GM23248 (cell line): ENCODE measurements at regions not wholly inside any gene's neighbourhood (a gene's known extent, or its start where the extent isn't known, plus 50 kb on each side); places are given as distances from the start of the nearest gene placed in this dataset.

Source experiments
- DNase-seq: peaks from one replicate; pipeline ENCODE4 v3.0.0-alpha.2; 2015
- H2AFZ ChIP-seq: fragments of 200-600 bp; sonication (generic); 2 replicates; pipeline ENCODE4 v1.6.1; 2016; ENCODE audit warnings: antibody characterized with exemption
- H3F3A ChIP-seq: fragments of 200-600 bp; sonication (generic); 2 replicates; pipeline ENCODE4 v1.6.1; 2016; ENCODE audit warnings: mild to moderate bottlenecking, antibody characterized with exemption, mixed run types; ENCODE audit not compliant: insufficient read depth
- H3K27ac ChIP-seq: fragments of 200-600 bp; sonication (generic); 2 replicates; pipeline ENCODE4 v1.5.1; 2016; ENCODE audit warnings: mild to moderate bottlenecking
- H3K27me3 ChIP-seq: fragments of 200-600 bp; sonication (generic); replicated peaks from 2 replicates; pipeline ENCODE4 v1.6.1; 2016; ENCODE audit warnings: mild to moderate bottlenecking; ENCODE audit not compliant: insufficient read depth
- H3K36me3 ChIP-seq: fragments of 200-600 bp; sonication (generic); 2 replicates; pipeline ENCODE4 v1.6.1; 2016; ENCODE audit warnings: low read depth, mild to moderate bottlenecking
- H3K4me1 ChIP-seq: fragments of 200-600 bp; sonication (generic); 2 replicates; pipeline ENCODE4 v1.6.1; 2016; ENCODE audit warnings: mild to moderate bottlenecking; ENCODE audit not compliant: insufficient read depth
- H3K4me2 ChIP-seq: fragments of 200-600 bp; sonication (generic); one replicate; pipeline ENCODE4 v1.6.1; 2016; ENCODE audit warnings: mild to moderate bottlenecking; ENCODE audit not compliant: unreplicated experiment
- H3K4me3 ChIP-seq: fragments of 200-600 bp; sonication (generic); 2 replicates; pipeline ENCODE4 v1.5.1; 2016; ENCODE audit warnings: mild to moderate bottlenecking
- H3K79me2 ChIP-seq: fragments of 200-600 bp; sonication (generic); 2 replicates; pipeline ENCODE4 v1.6.1; 2016; ENCODE audit warnings: mild to moderate bottlenecking; ENCODE audit not compliant: insufficient read depth
- H3K9ac ChIP-seq: fragments of 200-600 bp; sonication (generic); 2 replicates; pipeline ENCODE4 v1.6.1; 2016; ENCODE audit warnings: mild to moderate bottlenecking
- H3K9me2 ChIP-seq: fragments of 200-600 bp; sonication (generic); 2 replicates; pipeline ENCODE4 v1.6.1; 2016; ENCODE audit warnings: mixed run types, mild to moderate bottlenecking, moderate library complexity; ENCODE audit not compliant: insufficient read depth
- H3K9me3 ChIP-seq: fragments of 200-600 bp; sonication (generic); one replicate; pipeline ENCODE4 v1.6.1; 2017; ENCODE audit warnings: low read depth
- H4K20me1 ChIP-seq: fragments of 200-600 bp; sonication (generic); 2 replicates; pipeline ENCODE4 v1.6.0; 2016; ENCODE audit not compliant: insufficient read depth
- EZH2 ChIP-seq: fragments of 200-600 bp; sonication (generic); IDR thresholded peaks from 2 replicates; pipeline ENCODE4 v1.6.1; 2018; ENCODE audit warnings: antibody characterized with exemption, mild to moderate bottlenecking; ENCODE audit not compliant: insufficient read depth, poor library complexity, severe bottlenecking
- EZH2phosphoT487 ChIP-seq: fragments of 200-600 bp; sonication (generic); IDR thresholded peaks from 2 replicates; pipeline ENCODE4 v1.6.1; 2018; ENCODE audit warnings: antibody characterized with exemption, moderate library complexity, mild to moderate bottlenecking, low read depth; ENCODE audit not compliant: insufficient read depth
- WGBS, 2 experiments: methylation state at CpG; one replicate each; pipeline ENCODE4 v1.1.6; 2015 to 2017; ENCODE audit warnings: low lambda C conversion rate in 2 of 2, low coverage in 1 of 2; ENCODE audit errors: missing lambda C conversion rate in 2 of 2; 5-methylcytosine and 5-hydroxymethylcytosine counted together
- in situ Hi-C: fragments of 300-500 bp; cut with MboI; formaldehyde crosslinking; loops from 2 replicates; pipeline ENCODE4 v1.15.0; 2020

GRCh38 chr20:19121916-19122315 lies 90.5 kb upstream of the SLC24A3 start:
- no peak for DNase-seq
- H3K4me3 ChIP-seq, result no peak overlapping the region
- no peaks in the 10 kb centered on the region for H4K20me1 ChIP-seq
- H3K79me2 ChIP-seq, result no peaks in the 10 kb centered on the region
- no peaks in the 10 kb centered on the region for H3K27me3 ChIP-seq
- in situ Hi-C loops, result no loop called here
- no peaks in the 10 kb centered on the region for H3F3A ChIP-seq
- no peaks in the 10 kb centered on the region for H3K4me1 ChIP-seq
- no peaks in the 10 kb centered on the region for H3K36me3 ChIP-seq
- no peak for TF ChIP-seq EZH2phosphoT487
- no peak for TF ChIP-seq EZH2
- no peak overlapping the region for H3K27ac ChIP-seq
- H2AFZ ChIP-seq, result no peak overlapping the region
- no peak overlapping the region for H3K4me2 ChIP-seq
- H3K9me2 ChIP-seq, result no peaks in the 10 kb centered on the region
- H3K9me3 ChIP-seq, result no peaks in the 10 kb centered on the region
- H3K9ac ChIP-seq, result no peak overlapping the region

GRCh38 chr20:19122395-19122794 lies 90.0 kb upstream of the SLC24A3 start:
- in situ Hi-C loops, result no loop called here
- Histone ChIP-seq H3K79me2 (no peaks in the 10 kb centered on the region), H3K36me3 (no peaks in the 10 kb centered on the region), H4K20me1 (no peaks in the 10 kb centered on the region), H3F3A (no peaks in the 10 kb centered on the region), H3K27me3 (no peaks in the 10 kb centered on the region), H3K9ac (no peak overlapping the region), H3K27ac (no peak overlapping the region), H3K4me2 (no peak overlapping the region), H3K4me1 (no peaks in the 10 kb centered on the region), H3K9me3 (no peaks in the 10 kb centered on the region), H3K9me2 (no peaks in the 10 kb centered on the region), H3K4me3 (no peak overlapping the region), H2AFZ (no peak overlapping the region)
- no peak for DNase-seq
- TF ChIP-seq EZH2 (no peak), EZH2phosphoT487 (no peak)

GRCh38 chr20:19125508-19125907 lies 86.9 kb upstream of the SLC24A3 start:
- Histone ChIP-seq H3F3A (no peaks in the 10 kb centered on the region), H2AFZ (no peak overlapping the region), H3K36me3 (no peaks in the 10 kb centered on the region), H3K4me3 (no peak overlapping the region), H3K27me3 (no peaks in the 10 kb centered on the region), H3K27ac (no peak overlapping the region), H3K4me1 (no peaks in the 10 kb centered on the region), H3K79me2 (no peaks in the 10 kb centered on the region), H4K20me1 (no peaks in the 10 kb centered on the region), H3K9me3 (no peaks in the 10 kb centered on the region), H3K9me2 (no peaks in the 10 kb centered on the region), H3K9ac (no peak overlapping the region), H3K4me2 (no peak overlapping the region)
- no peak for TF ChIP-seq EZH2
- TF ChIP-seq EZH2phosphoT487, result no peak
- 44 to 54% methylated on average over 1 of the region's 1 CpG for WGBS, 2 experiments
- DNase-seq, result no peak
- in situ Hi-C loops, result no loop called here

- 17 to 27% methylated on average over 1 of the region's 1 CpG for WGBS, 2 experiments
- TF ChIP-seq EZH2phosphoT487, result no peak
- TF ChIP-seq EZH2, result no peak
Observed at GRCh38 chr20:19129306-19129705, 83.1 kb upstream of the SLC24A3 start.

GRCh38 chr20:19129976-19130612 lies 82.3 kb upstream of the SLC24A3 start:
- 27 to 37% methylated on average over 5 of the region's 5 CpGs for WGBS, 2 experiments
- in situ Hi-C loops, result no loop called here
- no peak for DNase-seq
- no peaks in the 10 kb centered on the region for H3F3A ChIP-seq
- H3K27ac ChIP-seq, result no peak overlapping the region
- H2AFZ ChIP-seq, result no peak overlapping the region
- no peaks in the 10 kb centered on the region for H3K36me3 ChIP-seq
- no peaks in the 10 kb centered on the region for H3K9me2 ChIP-seq
- no peaks in the 10 kb centered on the region for H3K27me3 ChIP-seq
- no peak overlapping the region for H3K4me3 ChIP-seq
- H3K9ac ChIP-seq, result no peak overlapping the region
- no peaks in the 10 kb centered on the region for H3K9me3 ChIP-seq
- H3K4me2 ChIP-seq, result no peak overlapping the region
- no peaks in the 10 kb centered on the region for H3K4me1 ChIP-seq
- TF ChIP-seq EZH2 (no peak), EZH2phosphoT487 (no peak)
- H4K20me1 ChIP-seq, result no peaks in the 10 kb centered on the region
- no peaks in the 10 kb centered on the region for H3K79me2 ChIP-seq

More at GRCh38 chr20:19129306-19129705, 83.1 kb upstream of the SLC24A3 start:
- Histone ChIP-seq H3K9me3 (no peaks in the 10 kb centered on the region), H3F3A (no peaks in the 10 kb centered on the region), H3K4me1 (no peaks in the 10 kb centered on the region), H3K9me2 (no peaks in the 10 kb centered on the region), H3K4me2 (no peak overlapping the region), H3K27ac (no peak overlapping the region), H3K4me3 (no peak overlapping the region), H3K79me2 (no peaks in the 10 kb centered on the region), H3K36me3 (no peaks in the 10 kb centered on the region), H4K20me1 (no peaks in the 10 kb centered on the region), H2AFZ (no peak overlapping the region), H3K27me3 (no peaks in the 10 kb centered on the region), H3K9ac (no peak overlapping the region)
- in situ Hi-C loops, result no loop called here
- DNase-seq, result no peak
